ENCODE measurements at regions not wholly inside any gene's neighbourhood (a gene's known extent, or its start where the extent isn't known, plus 50 kb on each side); places are given as distances from the start of the nearest gene placed in this dataset.

- TF ChIP-seq CTCF (IDR thresholded peaks at IDR 0.05): no peak
- peaks cover 2% of the 10 kb centered on the region for H3K4me1 ChIP-seq (ENCODE audit: low read depth)
- intact Hi-C loops (cut with DNase I, micrococcal nuclease): no loop called here
These were observed 140.0 kb downstream of the VAPA start for GRCh38 chr18:10053861-10054260.

GRCh38 chr18:10054366-10054765, 140.6 kb downstream of the VAPA start:
- Histone ChIP-seq H3K9me3 (no peaks in the 10 kb centered on the region), H3K4me3 (no peak overlapping the region), H3K4me1 (ENCODE audit: low read depth) (peaks cover 2% of the 10 kb centered on the region), H3K36me3 (ENCODE audit: low read depth) (no peaks in the 10 kb centered on the region)
- intact Hi-C loops (cut with DNase I, micrococcal nuclease): no loop called here
- ATAC-seq (no peak), DNase-seq (no peak)
- no peak for TF ChIP-seq CTCF (IDR thresholded peaks at IDR 0.05)

More at GRCh38 chr18:10053861-10054260, 140.0 kb downstream of the VAPA start:
- no peak for DNase-seq
- ATAC-seq: no peak
- Histone ChIP-seq H3K9me3 (no peaks in the 10 kb centered on the region), H3K4me3 (no peak overlapping the region), H3K36me3 (ENCODE audit: low read depth) (no peaks in the 10 kb centered on the region)

GRCh38 chr18:10055125-10055750, 141.4 kb downstream of the VAPA start:
- ATAC-seq (no peak), DNase-seq (no peak)
- no peak for TF ChIP-seq CTCF (IDR thresholded peaks at IDR 0.05)
- intact Hi-C loops (cut with DNase I, micrococcal nuclease): no loop called here
- H3K4me1 ChIP-seq (ENCODE audit: low read depth): peaks cover 2% of the 10 kb centered on the region
- H3K9me3 ChIP-seq: no peaks in the 10 kb centered on the region
- H3K4me3 ChIP-seq: no peak overlapping the region
- H3K36me3 ChIP-seq (ENCODE audit: low read depth): no peaks in the 10 kb centered on the region

DNA sequence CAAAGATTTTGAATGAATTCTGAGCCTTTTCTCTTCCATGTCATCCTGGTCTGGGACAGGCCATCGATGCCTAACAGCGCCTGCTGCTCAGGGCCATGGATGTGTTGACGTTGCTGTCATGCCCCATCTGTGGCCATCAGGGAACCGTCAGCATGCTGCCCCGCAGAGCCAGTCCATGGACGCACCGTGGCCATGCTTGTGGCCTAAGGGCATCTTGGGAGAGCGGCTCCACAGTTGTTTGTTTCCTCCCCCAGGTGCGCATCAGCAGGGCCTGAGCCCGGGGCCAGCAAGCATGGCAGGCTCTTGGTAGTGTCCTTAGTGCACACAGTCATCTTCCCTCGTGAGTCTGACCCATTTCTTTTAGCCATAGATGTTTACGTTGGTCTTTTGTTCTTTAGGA, 142.7 kb downstream of the VAPA start:
- ATAC-seq (no peak), DNase-seq (no peak)
- intact Hi-C loops (cut with DNase I, micrococcal nuclease): no loop called here
- Histone ChIP-seq H3K36me3 (ENCODE audit: low read depth) (no peaks in the 10 kb centered on the region), H3K4me1 (ENCODE audit: low read depth) (peaks cover 2% of the 10 kb centered on the region), H3K4me3 (no peak overlapping the region), H3K9me3 (no peaks in the 10 kb centered on the region)
- TF ChIP-seq CTCF (IDR thresholded peaks at IDR 0.05): no peak

- no peak for DNase-seq
- Histone ChIP-seq H3K9me3 (no peaks in the 10 kb centered on the region), H3K4me1 (ENCODE audit: low read depth) (peaks cover 2% of the 10 kb centered on the region), H3K36me3 (ENCODE audit: low read depth) (no peaks in the 10 kb centered on the region), H3K4me3 (no peak overlapping the region)
- no peak for TF ChIP-seq CTCF (IDR thresholded peaks at IDR 0.05)
- no peak for ATAC-seq
- intact Hi-C loops (cut with DNase I, micrococcal nuclease): no loop called here
These were observed 143.6 kb downstream of the VAPA start for GRCh38 chr18:10057401-10057893.
